ENCODE measurements at regions not wholly inside any gene's neighbourhood (a gene's known extent, or its start where the extent isn't known, plus 50 kb on each side); places are given as distances from the start of the nearest gene placed in this dataset.

GRCh38 chr4:28378109-28378830 lies 1517.6 kb downstream of the STIM2 start:
- TF ChIP-seq, protein P1, sequence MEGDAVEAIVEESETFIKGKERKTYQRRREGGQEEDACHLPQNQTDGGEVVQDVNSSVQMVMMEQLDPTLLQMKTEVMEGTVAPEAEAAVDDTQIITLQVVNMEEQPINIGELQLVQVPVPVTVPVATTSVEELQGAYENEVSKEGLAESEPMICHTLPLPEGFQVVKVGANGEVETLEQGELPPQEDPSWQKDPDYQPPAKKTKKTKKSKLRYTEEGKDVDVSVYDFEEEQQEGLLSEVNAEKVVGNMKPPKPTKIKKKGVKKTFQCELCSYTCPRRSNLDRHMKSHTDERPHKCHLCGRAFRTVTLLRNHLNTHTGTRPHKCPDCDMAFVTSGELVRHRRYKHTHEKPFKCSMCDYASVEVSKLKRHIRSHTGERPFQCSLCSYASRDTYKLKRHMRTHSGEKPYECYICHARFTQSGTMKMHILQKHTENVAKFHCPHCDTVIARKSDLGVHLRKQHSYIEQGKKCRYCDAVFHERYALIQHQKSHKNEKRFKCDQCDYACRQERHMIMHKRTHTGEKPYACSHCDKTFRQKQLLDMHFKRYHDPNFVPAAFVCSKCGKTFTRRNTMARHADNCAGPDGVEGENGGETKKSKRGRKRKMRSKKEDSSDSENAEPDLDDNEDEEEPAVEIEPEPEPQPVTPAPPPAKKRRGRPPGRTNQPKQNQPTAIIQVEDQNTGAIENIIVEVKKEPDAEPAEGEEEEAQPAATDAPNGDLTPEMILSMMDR (IDR thresholded peaks at IDR 0.05), result no peak
- no peak for TF ChIP-seq POLR2A (IDR thresholded peaks at IDR 0.05)
- DNase-seq (ENCODE audit: low spot score in 2 of 2), result no peak
- no peak overlapping the region for H3K4me3 ChIP-seq (ENCODE audit: low read depth, poor library complexity, severe bottlenecking)
- intact Hi-C loops (cut with DNase I; ENCODE audit: low total_unique reads), result no loop called here
- 72 to 78% methylated on average over 6 of the region's 6 CpGs for WGBS, 2 donors

GRCh38 chr4:28385801-28386200 lies 1525.2 kb downstream of the STIM2 start:
- DNase-seq (ENCODE audit: low spot score in 2 of 2), result no peak
- 53 to 62% methylated on average over 2 of the region's 2 CpGs for WGBS, 2 donors
- no peak for TF ChIP-seq POLR2A (IDR thresholded peaks at IDR 0.05)
- TF ChIP-seq, protein P1 (IDR thresholded peaks at IDR 0.05), result no peak
- intact Hi-C loops (cut with DNase I; ENCODE audit: low total_unique reads), result no loop called here
- H3K4me3 ChIP-seq (ENCODE audit: low read depth, poor library complexity, severe bottlenecking), result no peak overlapping the region

DNA sequence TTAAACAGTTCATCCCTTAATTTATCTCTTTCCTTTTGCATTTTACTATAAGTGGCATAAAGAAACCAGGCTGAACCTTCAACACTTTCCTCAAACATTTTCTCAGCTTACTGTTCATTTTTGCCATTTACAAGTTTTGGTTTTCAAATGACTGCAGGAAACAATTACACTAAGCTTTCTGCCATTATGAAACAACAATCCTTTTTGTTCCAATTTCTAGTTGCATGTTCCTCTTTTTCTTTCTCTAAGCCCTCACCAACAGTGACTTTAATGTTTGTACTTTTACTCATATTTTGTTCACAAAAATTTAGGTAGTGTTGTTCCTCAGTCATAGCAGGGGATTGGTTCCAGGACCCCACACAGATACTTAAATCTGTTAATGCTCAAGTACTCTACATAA lies 1526.1 kb downstream of the STIM2 start:
- TF ChIP-seq, protein P1 (IDR thresholded peaks at IDR 0.05), result no peak
- TF ChIP-seq POLR2A (IDR thresholded peaks at IDR 0.05), result no peak
- no peak overlapping the region for H3K4me3 ChIP-seq (ENCODE audit: low read depth, poor library complexity, severe bottlenecking)
- intact Hi-C loops (cut with DNase I; ENCODE audit: low total_unique reads), result no loop called here
- DNase-seq (ENCODE audit: low spot score in 2 of 2), result no peak

DNA sequence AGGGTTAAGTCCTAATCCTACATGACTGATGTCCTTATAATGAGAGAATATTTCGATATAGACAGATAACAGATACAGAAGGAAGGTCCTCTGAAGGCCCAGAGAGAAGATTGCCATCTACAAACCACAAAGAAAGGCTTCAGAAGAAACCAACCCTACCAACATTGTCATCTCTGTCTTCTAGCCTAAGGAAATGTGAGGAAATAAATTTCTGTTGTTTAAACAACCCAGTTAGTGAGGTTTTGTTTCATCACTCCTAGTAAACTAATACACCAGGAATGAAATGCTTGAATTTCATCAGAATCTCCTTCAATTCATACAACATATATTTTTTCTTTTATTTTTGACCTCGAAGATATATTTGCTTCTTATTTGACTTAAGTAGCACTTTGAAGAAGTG lies 1527.8 kb downstream of the STIM2 start:
- no peak overlapping the region for H3K4me3 ChIP-seq (ENCODE audit: low read depth, poor library complexity, severe bottlenecking)
- intact Hi-C loops (cut with DNase I; ENCODE audit: low total_unique reads), result no loop called here
- TF ChIP-seq POLR2A (IDR thresholded peaks at IDR 0.05), result no peak
- TF ChIP-seq, protein P1 (IDR thresholded peaks at IDR 0.05), result no peak
- WGBS, 2 donors, result 74 to 81% methylated on average over 2 of the region's 2 CpGs
- DNase-seq (ENCODE audit: low spot score in 2 of 2), result no peak

- H3K4me3 ChIP-seq (ENCODE audit: low read depth, poor library complexity, severe bottlenecking), result no peak overlapping the region
- no peak for DNase-seq (ENCODE audit: low spot score in 2 of 2)
- intact Hi-C loops (cut with DNase I; ENCODE audit: low total_unique reads), result no loop called here
- 53 to 84% methylated on average over 4 of the region's 4 CpGs for WGBS, 2 donors
- TF ChIP-seq, protein P1 (IDR thresholded peaks at IDR 0.05), result no peak
- TF ChIP-seq POLR2A (IDR thresholded peaks at IDR 0.05), result no peak
Observed at GRCh38 chr4:28391877-28392276, 1531.2 kb downstream of the STIM2 start.

GRCh38 chr4:28402751-28403150 lies 1542.1 kb downstream of the STIM2 start:
- WGBS, 2 donors, result 93 to 94% methylated on average over 13 of the region's 13 CpGs

More at GRCh38 chr4:28402751-28403150, 1542.1 kb downstream of the STIM2 start:
- no peak for TF ChIP-seq POLR2A (IDR thresholded peaks at IDR 0.05)
- TF ChIP-seq, protein P1 (IDR thresholded peaks at IDR 0.05), result no peak
- H3K4me3 ChIP-seq (ENCODE audit: low read depth, poor library complexity, severe bottlenecking), result no peak overlapping the region
- DNase-seq (ENCODE audit: low spot score in 2 of 2), result no peak
- intact Hi-C loops (cut with DNase I; ENCODE audit: low total_unique reads), result no loop called here

All from lower leg skin (tissue), 4 donors.